ENCODE measurements at regions not wholly inside any gene's neighbourhood (a gene's known extent, or its start where the extent isn't known, plus 50 kb on each side); places are given as distances from the start of the nearest gene placed in this dataset.
"Not testable (repeated sequence)": the region's sequence is repeated elsewhere in the genome, so short reads cannot be mapped to it uniquely, and the experiment has no call there.

- TF ChIP-seq, protein P1, sequence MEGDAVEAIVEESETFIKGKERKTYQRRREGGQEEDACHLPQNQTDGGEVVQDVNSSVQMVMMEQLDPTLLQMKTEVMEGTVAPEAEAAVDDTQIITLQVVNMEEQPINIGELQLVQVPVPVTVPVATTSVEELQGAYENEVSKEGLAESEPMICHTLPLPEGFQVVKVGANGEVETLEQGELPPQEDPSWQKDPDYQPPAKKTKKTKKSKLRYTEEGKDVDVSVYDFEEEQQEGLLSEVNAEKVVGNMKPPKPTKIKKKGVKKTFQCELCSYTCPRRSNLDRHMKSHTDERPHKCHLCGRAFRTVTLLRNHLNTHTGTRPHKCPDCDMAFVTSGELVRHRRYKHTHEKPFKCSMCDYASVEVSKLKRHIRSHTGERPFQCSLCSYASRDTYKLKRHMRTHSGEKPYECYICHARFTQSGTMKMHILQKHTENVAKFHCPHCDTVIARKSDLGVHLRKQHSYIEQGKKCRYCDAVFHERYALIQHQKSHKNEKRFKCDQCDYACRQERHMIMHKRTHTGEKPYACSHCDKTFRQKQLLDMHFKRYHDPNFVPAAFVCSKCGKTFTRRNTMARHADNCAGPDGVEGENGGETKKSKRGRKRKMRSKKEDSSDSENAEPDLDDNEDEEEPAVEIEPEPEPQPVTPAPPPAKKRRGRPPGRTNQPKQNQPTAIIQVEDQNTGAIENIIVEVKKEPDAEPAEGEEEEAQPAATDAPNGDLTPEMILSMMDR (IDR thresholded peaks at IDR 0.05; ENCODE audit: extremely low read depth, insufficient read depth, missing control alignments), result no peak
- in situ Hi-C loops (cut with MboI; ENCODE audit: low pct_unique_long_range_greater_than_20kb, low sequenced_read_pairs, unreplicated experiment), result no loop called here
- DNase-seq (ENCODE audit: low spot score), result no peak
Measured at GRCh38 chr2:83994633-83995179, 464.4 kb downstream of the SUCLG1 start.

DNA sequence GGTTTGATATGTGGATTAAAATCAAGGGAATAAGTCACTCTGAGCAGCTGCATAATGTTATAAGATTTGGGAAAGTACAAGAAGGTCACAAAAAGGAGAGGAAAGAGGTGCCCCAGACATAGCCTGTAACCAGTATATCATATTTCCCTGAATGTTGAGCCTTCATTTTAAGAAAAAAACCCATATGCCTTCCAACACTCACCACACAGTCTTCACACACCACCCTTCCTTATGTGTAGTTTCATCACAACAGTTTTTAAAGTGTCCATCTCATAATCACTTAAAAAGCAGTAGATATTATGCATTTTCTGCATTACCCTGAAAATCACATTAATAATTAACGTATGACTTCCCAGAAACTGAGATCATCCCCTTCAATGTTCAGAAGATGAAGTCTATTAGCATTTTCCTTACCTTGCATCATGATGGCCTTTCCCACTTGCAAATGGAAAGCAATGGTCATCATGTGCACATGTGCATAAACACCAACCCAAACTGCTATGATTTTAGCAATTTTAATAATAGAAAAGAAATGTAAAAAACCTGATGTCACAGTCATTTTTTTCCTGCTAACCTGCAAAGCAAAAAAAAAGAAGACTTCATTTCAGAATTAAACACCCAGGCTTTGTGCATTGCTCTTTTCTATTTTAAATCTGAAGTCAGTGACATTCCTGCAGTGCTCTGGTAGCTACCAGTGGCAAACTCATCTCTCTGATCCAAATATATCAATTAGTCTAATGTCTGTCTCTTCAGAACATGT, 465.0 kb downstream of the SUCLG1 start:
- in situ Hi-C loops (cut with MboI; ENCODE audit: low pct_unique_long_range_greater_than_20kb, low sequenced_read_pairs, unreplicated experiment), result no loop called here
- TF ChIP-seq, protein P1 (IDR thresholded peaks at IDR 0.05; ENCODE audit: extremely low read depth, insufficient read depth, missing control alignments), result no peak
- DNase-seq (ENCODE audit: low spot score), result no peak

DNA sequence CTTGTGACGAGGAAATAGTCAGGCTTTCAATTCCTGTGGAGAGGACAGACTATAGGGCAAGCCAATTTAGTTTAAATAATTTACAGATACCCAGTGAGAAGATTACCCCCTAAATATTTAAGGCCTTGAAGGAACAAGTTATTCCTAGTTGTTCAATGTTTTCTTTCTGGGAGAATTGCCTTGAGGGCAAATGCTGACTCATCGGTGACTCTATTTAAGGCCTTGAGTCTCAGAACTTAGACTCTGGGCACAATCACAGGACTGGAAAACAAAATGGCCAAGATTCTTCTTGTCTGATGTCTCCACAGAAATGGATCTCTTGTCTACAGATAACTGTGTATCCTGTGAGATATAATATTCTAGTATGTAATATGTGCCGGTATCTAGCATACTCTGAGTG, 467.1 kb downstream of the SUCLG1 start:
- DNase-seq (ENCODE audit: low spot score), result no peak
- TF ChIP-seq, protein P1 (IDR thresholded peaks at IDR 0.05; ENCODE audit: extremely low read depth, insufficient read depth, missing control alignments), result no peak
- in situ Hi-C loops (cut with MboI; ENCODE audit: low pct_unique_long_range_greater_than_20kb, low sequenced_read_pairs, unreplicated experiment), result no loop called here

DNA sequence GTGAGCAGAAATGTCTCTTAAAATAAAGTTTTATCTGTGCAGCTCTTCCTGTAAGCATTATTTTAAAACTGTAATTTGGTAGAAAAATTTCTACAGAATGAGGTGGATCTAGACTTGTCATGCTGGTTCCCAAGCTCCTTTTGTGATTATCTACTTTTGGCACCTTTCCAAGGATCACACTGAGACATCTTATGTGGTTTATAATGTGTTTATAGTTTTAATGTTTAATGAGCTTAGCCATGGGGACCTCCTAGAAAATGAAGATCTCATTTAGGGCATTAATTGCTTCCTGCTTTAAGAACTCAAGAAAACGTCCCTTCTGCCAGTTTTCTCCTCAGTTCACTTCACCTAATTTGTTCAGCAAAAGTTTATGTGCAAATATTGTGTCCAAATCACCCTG, 468.4 kb downstream of the SUCLG1 start:
- TF ChIP-seq, protein P1 (IDR thresholded peaks at IDR 0.05; ENCODE audit: extremely low read depth, insufficient read depth, missing control alignments), result no peak
- in situ Hi-C loops (cut with MboI; ENCODE audit: low pct_unique_long_range_greater_than_20kb, low sequenced_read_pairs, unreplicated experiment), result no loop called here
- no peak for DNase-seq (ENCODE audit: low spot score)

- DNase-seq (ENCODE audit: low spot score); in situ Hi-C loops (cut with MboI; ENCODE audit: low pct_unique_long_range_greater_than_20kb, low sequenced_read_pairs, unreplicated experiment): not testable (repeated sequence)
Measured at GRCh38 chr2:83976628-83977027, 482.5 kb downstream of the SUCLG1 start.

- DNase-seq (ENCODE audit: low spot score), result no peak
- in situ Hi-C loops (cut with MboI; ENCODE audit: low pct_unique_long_range_greater_than_20kb, low sequenced_read_pairs, unreplicated experiment), result no loop called here
- TF ChIP-seq, protein P1 (IDR thresholded peaks at IDR 0.05; ENCODE audit: extremely low read depth, insufficient read depth, missing control alignments), result no peak
Measured at GRCh38 chr2:83972128-83972527, 487.0 kb downstream of the SUCLG1 start.

DNA sequence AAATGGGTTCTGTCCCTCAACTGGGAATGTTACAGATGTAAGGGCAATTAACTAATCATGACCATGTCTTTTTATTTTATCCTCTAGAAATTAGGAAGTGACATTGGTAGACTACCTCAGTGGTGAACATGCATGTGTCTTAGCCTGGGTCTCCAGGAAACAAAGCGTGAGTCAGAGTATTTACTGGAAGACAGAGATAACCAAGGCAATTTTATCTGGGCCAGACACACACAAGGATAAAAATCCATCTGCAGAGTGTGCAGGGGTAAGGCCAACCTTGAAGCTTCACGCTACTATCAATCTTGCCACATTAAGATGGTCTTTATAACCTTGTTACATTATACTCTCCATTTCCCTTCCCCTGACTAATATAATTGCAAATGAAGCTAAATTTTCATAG, 487.5 kb downstream of the SUCLG1 start:
- in situ Hi-C loops (cut with MboI; ENCODE audit: low pct_unique_long_range_greater_than_20kb, low sequenced_read_pairs, unreplicated experiment), result no loop called here
- TF ChIP-seq, protein P1 (IDR thresholded peaks at IDR 0.05; ENCODE audit: extremely low read depth, insufficient read depth, missing control alignments), result no peak
- no peak for DNase-seq (ENCODE audit: low spot score)

Data from GM13977 (cell line).